SU-DHL-6 (cell line): ENCODE measurements at regions not wholly inside any gene's neighbourhood (a gene's known extent, or its start where the extent isn't known, plus 50 kb on each side); places are given as distances from the start of the nearest gene placed in this dataset.

Source experiments
- H2AFZ ChIP-seq: fragments of 200-600 bp; sonication (generic); 2 replicates; pipeline ENCODE4 v1.6.1; 2014; ENCODE audit warnings: low read depth, mild to moderate bottlenecking, moderate library complexity, mixed read lengths, antibody characterized with exemption, low read length; ENCODE audit not compliant: severe bottlenecking
- H3F3A ChIP-seq: fragments of 200-600 bp; shearing (Covaris generic); 2 replicates; pipeline ENCODE4 v1.6.0; 2016; ENCODE audit warnings: antibody characterized with exemption, mild to moderate bottlenecking; ENCODE audit not compliant: insufficient read depth
- H3K27ac ChIP-seq: fragments of 200-600 bp; sonication (generic); 2 replicates; pipeline ENCODE4 v1.5.1; 2016; ENCODE audit warnings: low read depth, mild to moderate bottlenecking, low read length, moderate library complexity, mixed read lengths
- H3K27me3 ChIP-seq: fragments of 200-600 bp; sonication (generic), shearing (Covaris generic); 2 replicates; pipeline ENCODE4 v1.6.0; 2014; ENCODE audit warnings: mild to moderate bottlenecking, low read length
- H3K36me3 ChIP-seq: fragments of 200-600 bp; sonication (generic); 2 replicates; pipeline ENCODE4 v1.6.1; 2014; ENCODE audit warnings: mild to moderate bottlenecking, low read length, mixed read lengths
- H3K4me2 ChIP-seq: fragments of 300-600, 200-600 bp; shearing (Covaris generic), sonication (generic); 2 replicates; pipeline ENCODE4 v1.6.0; 2014; ENCODE audit warnings: low read length, low read depth, mild to moderate bottlenecking; ENCODE audit not compliant: poor library complexity, severe bottlenecking
- H3K4me3 ChIP-seq: fragments of 200-600 bp; sonication (generic); 2 replicates; pipeline ENCODE4 v1.5.1; 2014; ENCODE audit warnings: antibody characterized with exemption, low read length, mild to moderate bottlenecking, mixed read lengths; ENCODE audit not compliant: insufficient read depth, poor library complexity, severe bottlenecking
- H3K79me2 ChIP-seq: fragments of 200-600 bp; sonication (generic); 2 replicates; pipeline ENCODE4 v1.6.1; 2014; ENCODE audit warnings: mild to moderate bottlenecking, low read length, moderate library complexity; ENCODE audit not compliant: insufficient read depth
- H3K9ac ChIP-seq: fragments of 200-600 bp; sonication (generic); 2 replicates; pipeline ENCODE4 v1.7.0; 2014; ENCODE audit warnings: mild to moderate bottlenecking, low read length
- H3K9me2 ChIP-seq: fragments of 200-600 bp; sonication (generic); replicated peaks from 2 replicates; pipeline ENCODE4 v1.6.1; 2014; ENCODE audit warnings: low read length; ENCODE audit not compliant: insufficient read depth
- H3K9me3 ChIP-seq: fragments of 200-600 bp; sonication (generic); 2 replicates; pipeline ENCODE4 v1.6.1; 2014; ENCODE audit warnings: low read length, mixed read lengths; ENCODE audit not compliant: insufficient read depth
- H4K20me1 ChIP-seq: fragments of 200-600 bp; sonication (generic); 2 replicates; pipeline ENCODE4 v1.6.1; 2014; ENCODE audit warnings: low read depth, mild to moderate bottlenecking, antibody characterized with exemption, low read length, moderate library complexity, mixed read lengths
- EZH2phosphoT487 ChIP-seq: fragments of 200-600 bp; sonication (generic), shearing (Covaris generic); conservative IDR thresholded peaks from 2 replicates; pipeline ENCODE4 v1.6.1; 2018; ENCODE audit warnings: mild to moderate bottlenecking, antibody characterized with exemption, low read length, moderate library complexity, mixed read lengths
- TF ChIP-seq, protein P1 (sequence below): fragments of 200-600 bp; sonication (generic); IDR thresholded peaks from one replicate; pipeline ENCODE4 v1.5.1; 2017; ENCODE audit warnings: antibody characterized with exemption, mild to moderate bottlenecking, low read length, moderate library complexity; ENCODE audit not compliant: insufficient read depth, poor library complexity, severe bottlenecking

DNA sequence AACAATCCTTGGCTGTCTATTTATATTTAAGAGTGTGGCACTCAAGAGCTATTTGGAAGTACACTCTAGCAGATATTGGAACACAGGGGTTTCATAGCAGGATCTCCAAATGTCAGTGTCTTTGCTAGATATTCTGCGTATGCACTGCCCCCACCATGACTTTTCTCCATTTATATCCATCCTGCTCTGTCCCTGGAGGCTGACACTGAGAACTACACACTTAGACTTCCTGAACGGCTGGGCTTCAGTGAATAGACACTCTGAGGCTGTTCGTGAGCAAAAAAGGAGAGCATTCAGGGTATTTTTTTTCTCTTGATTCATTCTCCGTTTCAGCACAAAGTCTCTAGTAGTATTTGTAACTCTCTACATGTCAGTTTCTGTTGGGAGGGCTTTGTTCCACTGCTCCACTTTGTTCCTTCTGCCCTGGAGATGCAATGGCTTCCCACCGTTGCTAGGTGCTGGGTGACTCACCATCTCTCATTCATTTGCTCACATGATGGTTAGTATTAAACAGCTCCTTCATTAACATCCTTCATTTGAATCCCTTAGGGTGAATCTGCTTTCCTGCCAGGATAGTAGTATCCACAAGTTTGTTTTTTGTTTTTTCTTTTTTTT, 155.9 kb upstream of the SLC13A1 start:
- no peaks in the 10 kb centered on the region for H4K20me1 ChIP-seq
- no peaks in the 10 kb centered on the region for H3F3A ChIP-seq
- TF ChIP-seq, protein P1, sequence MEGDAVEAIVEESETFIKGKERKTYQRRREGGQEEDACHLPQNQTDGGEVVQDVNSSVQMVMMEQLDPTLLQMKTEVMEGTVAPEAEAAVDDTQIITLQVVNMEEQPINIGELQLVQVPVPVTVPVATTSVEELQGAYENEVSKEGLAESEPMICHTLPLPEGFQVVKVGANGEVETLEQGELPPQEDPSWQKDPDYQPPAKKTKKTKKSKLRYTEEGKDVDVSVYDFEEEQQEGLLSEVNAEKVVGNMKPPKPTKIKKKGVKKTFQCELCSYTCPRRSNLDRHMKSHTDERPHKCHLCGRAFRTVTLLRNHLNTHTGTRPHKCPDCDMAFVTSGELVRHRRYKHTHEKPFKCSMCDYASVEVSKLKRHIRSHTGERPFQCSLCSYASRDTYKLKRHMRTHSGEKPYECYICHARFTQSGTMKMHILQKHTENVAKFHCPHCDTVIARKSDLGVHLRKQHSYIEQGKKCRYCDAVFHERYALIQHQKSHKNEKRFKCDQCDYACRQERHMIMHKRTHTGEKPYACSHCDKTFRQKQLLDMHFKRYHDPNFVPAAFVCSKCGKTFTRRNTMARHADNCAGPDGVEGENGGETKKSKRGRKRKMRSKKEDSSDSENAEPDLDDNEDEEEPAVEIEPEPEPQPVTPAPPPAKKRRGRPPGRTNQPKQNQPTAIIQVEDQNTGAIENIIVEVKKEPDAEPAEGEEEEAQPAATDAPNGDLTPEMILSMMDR = no peak
- TF ChIP-seq EZH2phosphoT487 = no peak
- H3K79me2 ChIP-seq = no peaks in the 10 kb centered on the region
- no peaks in the 10 kb centered on the region for H3K9me3 ChIP-seq
- no peak overlapping the region for H3K27ac ChIP-seq
- H3K4me3 ChIP-seq = no peak overlapping the region
- H3K9ac ChIP-seq = no peak overlapping the region
- no peaks in the 10 kb centered on the region for H3K36me3 ChIP-seq
- H3K27me3 ChIP-seq = no peaks in the 10 kb centered on the region
- H3K9me2 ChIP-seq = no peaks in the 10 kb centered on the region
- H2AFZ ChIP-seq = no peak overlapping the region
- no peak overlapping the region for H3K4me2 ChIP-seq

DNA sequence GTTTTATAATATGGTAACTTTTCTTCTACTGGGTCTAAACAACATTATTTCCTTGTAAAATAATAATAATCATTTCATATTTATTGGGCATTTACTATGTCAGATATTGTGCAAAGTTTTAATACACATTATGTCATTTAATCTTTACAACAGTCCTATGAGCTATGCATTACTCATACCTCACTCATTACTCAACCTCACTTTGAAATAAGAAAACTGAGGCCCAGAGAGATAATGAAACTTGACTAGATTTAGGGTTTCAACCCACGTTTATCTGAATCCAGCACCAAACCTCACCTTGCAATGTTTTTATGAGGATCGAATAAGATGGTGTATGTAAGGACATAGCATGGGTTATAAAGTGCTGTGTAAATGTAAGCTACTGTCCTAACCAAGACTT, 153.2 kb upstream of the SLC13A1 start:
- no peak overlapping the region for H2AFZ ChIP-seq
- no peak overlapping the region for H3K4me3 ChIP-seq

DNA sequence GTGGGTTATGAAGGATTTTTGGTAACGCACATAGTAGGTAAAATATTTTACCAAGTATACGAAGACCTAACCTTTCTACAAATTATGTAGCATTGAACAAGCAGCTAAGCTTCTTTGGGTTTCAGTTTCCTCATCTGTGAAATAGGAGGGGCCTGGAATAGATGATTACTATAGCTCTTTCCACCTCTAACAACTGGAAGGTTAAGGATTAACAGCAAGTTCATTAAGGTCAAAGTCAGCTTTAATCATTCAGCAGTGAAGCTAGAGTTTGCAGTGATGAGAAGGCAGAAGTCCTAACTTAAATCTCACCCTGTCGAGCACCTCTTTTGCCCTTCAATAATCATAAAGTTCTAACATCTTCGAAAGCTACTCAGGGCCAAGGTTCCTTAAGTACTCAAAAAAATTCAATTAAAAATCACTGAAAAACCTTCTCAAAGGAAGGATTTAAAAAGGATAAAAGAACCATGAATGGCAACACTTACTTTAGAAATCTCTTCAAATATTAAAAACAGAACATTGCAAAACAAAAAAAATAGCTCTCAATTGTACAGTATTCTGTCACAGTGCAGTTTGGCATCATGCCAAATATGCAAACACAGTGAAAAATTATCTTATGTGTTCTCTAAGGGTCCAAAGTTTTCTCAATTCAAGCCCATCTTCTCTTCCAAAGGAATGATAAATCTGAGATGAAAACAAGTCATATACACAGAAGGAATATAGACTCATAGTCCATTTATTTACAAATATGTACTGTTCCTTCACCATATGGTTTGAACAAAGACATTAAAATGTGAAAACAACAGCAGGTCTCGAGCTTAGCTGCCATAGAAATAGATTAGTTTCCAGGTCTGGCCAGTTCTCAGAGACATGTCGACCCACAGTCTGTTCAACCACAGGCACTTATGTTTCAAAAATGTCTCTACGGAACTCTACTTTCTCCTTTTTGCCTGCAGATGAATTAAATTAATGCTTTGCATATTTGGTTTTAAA, 152.0 kb upstream of the SLC13A1 start:
- H3K79me2 ChIP-seq = no peaks in the 10 kb centered on the region
- no peak overlapping the region for H3K4me2 ChIP-seq
- H3F3A ChIP-seq = no peaks in the 10 kb centered on the region
- H3K4me3 ChIP-seq = no peak overlapping the region
- no peaks in the 10 kb centered on the region for H3K9me2 ChIP-seq
- H3K36me3 ChIP-seq = no peaks in the 10 kb centered on the region
- H2AFZ ChIP-seq = no peak overlapping the region
- no peaks in the 10 kb centered on the region for H3K9me3 ChIP-seq
- H3K27me3 ChIP-seq = no peaks in the 10 kb centered on the region
- TF ChIP-seq, protein P1 = no peak
- TF ChIP-seq EZH2phosphoT487 = no peak
- no peak overlapping the region for H3K27ac ChIP-seq
- no peaks in the 10 kb centered on the region for H4K20me1 ChIP-seq
- H3K9ac ChIP-seq = no peak overlapping the region

More for the DNA sequence above, 153.2 kb upstream of the SLC13A1 start:
- Histone ChIP-seq H4K20me1 (no peaks in the 10 kb centered on the region), H3K27ac (no peak overlapping the region), H3K79me2 (no peaks in the 10 kb centered on the region), H3K27me3 (no peaks in the 10 kb centered on the region), H3K9me3 (no peaks in the 10 kb centered on the region), H3K36me3 (no peaks in the 10 kb centered on the region), H3K9ac (no peak overlapping the region), H3F3A (no peaks in the 10 kb centered on the region), H3K4me2 (no peak overlapping the region), H3K9me2 (no peaks in the 10 kb centered on the region)
- no peak for TF ChIP-seq EZH2phosphoT487
- TF ChIP-seq, protein P1 = no peak
